LHCN-M2 (cell line): ENCODE measurements at regions not wholly inside any gene's neighbourhood (a gene's known extent, or its start where the extent isn't known, plus 50 kb on each side); places are given as distances from the start of the nearest gene placed in this dataset.
"Not testable (repeated sequence)": the region's sequence is repeated elsewhere in the genome, so short reads cannot be mapped to it uniquely, and the experiment has no call there.

Experiments used
- DNase-seq: peaks from one replicate; pipeline ENCODE4 v3.0.0-alpha.2; 2012; ENCODE audit warnings: low read depth

DNA sequence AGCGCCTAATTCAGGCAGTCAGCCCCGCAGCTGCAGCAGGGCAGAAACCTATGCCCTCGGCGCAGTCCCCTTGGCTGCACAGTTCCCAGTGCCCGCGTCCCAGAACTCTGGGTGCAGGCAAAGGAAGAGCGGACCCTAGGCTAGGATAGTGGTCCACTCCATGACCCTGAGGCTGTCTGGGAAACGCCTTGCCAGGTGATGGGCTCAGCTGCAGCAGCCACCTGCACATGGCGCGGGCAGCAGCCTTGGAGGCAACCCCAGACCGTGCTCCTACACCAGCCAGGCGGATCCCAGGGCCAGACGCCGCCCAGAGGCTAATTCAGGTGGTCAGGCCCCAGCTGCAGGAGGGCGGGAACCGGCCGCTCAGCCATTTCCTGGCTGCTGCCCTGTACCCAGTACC lies 83.0 kb downstream of the POTEC start:
- DNase-seq, result not testable (repeated sequence)

DNA sequence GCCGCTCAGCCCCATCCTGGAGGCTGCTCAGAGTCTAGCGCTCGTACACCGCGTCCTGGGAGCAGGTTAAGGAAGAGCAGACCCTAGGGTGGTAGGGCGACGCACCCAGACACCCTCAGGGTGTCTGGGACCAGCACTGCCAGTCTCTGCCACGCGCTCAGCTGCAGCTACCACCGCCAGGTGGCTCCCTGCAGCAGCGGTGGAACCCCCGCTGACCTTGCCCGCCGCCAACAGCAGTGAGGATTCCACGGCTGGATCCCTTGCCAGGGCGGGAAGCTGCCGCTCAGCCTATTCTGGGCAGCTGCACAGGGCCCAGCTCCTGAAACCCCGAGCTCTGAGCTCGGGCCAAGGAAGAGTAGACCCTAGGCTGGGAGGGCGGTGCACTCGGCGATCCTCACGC lies 83.6 kb downstream of the POTEC start:
- not testable (repeated sequence) for DNase-seq

DNA sequence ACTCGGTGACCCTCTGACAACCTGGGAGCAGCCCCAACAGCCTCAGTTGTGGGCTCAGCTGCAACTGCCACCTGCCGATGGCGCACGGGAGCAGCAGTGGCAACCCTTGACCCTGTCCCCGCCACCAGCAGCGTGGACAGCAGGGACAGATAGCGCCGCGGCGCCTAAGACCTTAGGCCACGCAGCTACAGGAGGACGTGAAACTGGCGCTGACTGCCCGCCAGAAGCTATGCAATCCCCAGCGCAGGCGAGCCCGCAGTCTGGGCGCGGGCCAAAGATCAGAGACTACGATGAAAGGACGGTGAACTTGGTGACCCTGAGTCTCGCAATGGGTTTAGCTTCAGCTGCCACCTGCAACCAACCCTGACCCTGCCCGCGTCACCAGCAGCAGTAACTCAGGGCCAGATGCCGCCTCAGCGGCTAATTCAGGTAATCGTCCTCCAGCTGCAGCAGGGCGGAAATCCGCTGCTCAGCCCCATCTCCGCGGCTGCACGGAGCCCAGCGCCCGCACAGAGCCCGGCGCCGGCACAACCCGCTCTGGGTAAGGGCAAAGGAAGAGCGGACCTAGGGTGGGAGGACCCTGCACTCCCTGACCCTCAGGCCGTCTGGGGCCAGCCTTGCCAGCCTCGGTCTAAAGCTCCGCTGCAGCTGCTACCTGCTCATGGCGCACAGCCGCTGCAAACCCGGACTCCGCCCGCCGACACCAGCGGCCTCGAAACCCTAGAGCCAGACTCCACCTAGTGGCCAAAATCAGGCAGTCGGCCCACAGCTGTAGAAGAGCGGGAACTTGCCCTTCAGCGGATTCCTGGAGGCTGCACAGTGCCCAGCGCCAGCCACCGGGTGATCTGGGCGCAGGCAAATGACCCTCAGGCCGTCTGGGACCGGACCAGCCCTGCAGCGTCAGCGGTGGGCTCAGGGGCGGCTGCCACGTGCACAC lies 85.1 kb downstream of the POTEC start:
- DNase-seq, result not testable (repeated sequence)

DNA sequence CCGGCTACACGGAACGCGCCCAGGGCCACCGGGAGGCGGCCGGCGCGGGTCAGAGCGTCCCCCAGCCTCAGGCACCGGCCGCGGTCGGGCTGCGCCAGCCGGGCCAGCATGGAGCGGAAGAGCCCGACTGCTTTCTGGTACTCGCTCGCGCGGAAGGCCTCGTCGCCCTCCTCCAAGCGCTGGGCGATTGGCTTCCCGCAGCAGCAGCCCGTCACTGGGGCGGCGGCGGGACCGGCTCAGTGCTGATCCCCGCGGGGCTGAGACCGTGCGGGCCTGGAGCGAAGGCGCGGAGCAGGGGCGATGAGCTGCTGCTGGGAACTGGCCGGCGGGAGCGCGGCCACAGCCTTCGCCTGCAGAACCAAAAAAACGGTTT lies 92.8 kb downstream of the POTEC start:
- peak; percentile 19 for DNase-seq

DNA sequence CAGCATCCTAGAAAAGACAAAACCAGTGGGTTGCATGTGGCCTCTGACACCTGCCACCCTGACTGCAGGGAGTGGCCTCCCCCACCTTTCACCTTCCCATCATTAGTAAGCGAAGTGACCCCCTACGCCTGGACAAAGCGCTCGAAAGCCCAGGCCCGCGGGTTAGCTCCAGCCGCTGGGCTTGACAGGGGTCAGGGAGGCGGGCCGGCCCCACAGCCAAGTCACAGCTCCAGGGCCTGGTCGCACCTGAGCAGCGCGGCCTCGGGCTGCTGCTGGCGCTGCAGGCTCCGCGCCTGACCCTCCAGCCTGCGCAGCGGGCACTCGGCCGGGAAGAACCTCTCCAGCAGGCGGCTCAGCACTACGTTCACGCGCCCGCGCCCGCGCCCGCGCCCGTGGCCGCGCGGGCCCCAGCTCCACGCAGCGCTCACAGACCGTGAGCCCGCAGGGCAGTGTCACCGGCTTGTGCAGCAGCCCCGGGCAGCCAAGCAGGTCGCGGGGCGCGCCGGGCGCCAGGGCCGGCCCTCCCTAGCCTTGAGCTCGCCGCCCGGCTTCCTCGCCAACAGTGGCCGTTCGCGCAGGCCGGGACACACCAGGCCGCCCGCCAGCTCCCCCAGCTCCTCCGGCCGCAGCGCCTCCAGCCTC lies 93.3 kb downstream of the POTEC start:
- DNase-seq, result peak; percentile 45

DNA sequence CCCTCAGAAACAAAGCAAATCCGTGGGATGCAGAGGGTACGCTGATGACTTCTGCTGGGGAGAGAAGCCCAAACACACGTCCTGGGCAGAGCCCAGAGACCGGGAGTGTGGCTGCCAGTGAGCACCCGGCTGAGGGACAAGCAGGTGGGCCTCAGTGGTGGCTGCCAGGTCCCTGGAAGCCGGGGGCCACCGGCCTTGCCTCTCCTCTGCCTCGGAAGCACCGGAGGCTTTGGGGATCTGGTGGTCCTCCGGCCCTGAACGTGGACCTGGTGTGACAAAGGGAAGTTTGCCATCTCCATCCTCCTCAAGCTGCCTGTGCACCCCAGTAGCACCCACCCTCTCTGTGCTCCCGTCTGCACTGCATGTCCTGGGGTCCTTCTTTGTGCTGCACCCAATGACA lies 94.3 kb downstream of the POTEC start:
- DNase-seq, result not testable (repeated sequence)

DNA sequence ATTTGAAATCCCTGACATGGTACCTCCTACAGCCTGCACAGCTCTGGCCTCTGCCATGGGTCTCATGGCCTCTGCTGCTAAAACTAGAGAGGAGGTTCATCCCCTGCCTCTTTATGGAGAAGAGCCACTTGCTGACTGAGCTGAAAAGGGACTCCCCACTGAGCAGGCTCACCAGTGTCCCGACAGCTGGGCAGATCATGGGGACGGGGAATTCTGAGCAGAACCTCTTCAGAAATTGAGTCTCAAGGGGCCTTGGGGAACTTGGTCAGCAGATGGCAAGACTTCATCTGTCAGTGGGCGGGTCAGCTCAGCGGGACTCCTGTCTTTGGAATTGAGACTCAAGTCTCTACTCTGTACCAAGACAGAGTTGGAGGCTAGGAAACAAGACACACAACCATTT lies 95.7 kb downstream of the POTEC start:
- not testable (repeated sequence) for DNase-seq

DNA sequence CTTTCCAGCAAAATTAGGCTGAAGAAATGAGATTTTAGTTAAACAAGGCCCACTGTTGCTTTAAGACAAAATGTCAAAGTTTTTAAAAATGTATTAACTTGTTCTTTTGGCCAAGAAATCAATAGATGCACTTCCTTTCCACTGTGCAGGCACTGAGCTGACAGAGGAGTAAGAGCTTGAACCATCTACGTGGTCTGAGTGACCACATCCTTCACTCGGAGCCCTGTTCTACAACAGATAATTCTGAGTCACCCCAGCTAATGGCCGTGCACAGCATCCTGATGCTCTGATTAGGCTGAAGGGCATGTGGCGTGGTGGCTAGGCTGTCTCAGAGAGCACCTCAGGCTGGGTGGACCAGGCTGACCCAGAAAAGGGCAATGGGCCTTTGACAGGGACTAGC lies 107.9 kb downstream of the POTEC start:
- DNase-seq, result peak; percentile 55

DNA sequence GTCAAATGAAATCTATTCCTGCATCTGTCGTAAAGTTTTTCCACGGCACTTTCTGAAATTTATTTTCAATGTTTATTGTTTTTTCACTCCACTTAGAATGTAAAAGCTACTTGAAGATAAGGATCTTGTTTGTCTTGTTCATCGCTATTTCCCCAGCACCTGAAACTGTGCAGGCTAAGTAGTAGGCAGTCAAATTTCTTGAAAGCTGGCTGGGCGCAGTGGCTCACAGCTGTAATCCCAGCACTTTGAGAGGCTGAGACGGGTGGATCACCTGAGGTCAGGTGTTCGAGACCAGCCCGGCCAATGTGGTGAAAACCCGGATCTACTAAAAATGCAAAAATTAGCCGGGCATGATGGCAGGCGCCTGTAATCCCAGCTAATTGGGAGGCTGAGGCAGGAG lies 111.0 kb downstream of the POTEC start:
- DNase-seq, result not testable (repeated sequence)

DNA sequence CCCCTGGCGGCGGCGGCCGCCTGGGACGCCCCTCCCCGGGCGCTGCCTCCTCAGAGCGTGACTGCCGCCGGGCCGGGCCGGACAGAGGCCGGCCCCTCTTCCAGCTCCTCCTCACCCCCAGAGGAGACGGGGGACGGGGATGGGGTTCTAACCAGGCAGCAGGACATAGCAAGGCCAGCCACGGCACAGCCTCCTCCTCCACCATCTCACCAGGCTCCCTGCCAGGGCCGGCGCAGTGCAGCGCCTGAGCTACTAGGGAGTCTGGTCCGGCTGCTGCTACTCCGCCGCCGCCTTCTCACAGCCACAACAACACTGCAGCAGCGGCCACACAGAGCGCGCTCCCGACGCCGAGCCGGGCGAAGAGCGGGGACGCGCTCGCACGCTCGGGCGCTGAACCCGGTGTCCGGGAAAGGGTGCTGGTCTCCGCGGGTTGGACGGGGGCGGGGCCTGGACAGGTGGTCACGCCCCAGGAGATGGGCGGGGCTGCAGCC lies 112.3 kb downstream of the POTEC start:
- peak; percentile 72 for DNase-seq

DNA sequence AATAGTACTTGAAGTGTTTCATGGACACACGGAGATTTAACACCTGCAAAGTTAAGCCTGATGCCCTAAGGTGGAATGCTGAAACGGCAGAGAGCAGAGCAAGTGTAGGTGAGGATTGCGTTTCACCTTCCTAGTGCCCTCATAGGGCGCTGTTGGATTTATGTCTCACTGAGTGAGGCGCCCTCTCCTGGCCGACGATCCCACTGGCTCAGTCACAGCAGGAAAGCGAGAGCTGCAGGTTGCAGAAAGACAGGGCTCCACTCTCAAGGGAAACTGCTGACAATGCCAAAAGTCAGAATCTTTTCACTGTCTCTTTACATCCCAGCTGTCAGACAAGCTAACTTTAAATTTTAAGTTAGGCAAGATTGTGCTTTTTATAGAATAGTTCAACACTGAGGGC lies 127.6 kb downstream of the POTEC start:
- DNase-seq, result peak; percentile 5

DNA sequence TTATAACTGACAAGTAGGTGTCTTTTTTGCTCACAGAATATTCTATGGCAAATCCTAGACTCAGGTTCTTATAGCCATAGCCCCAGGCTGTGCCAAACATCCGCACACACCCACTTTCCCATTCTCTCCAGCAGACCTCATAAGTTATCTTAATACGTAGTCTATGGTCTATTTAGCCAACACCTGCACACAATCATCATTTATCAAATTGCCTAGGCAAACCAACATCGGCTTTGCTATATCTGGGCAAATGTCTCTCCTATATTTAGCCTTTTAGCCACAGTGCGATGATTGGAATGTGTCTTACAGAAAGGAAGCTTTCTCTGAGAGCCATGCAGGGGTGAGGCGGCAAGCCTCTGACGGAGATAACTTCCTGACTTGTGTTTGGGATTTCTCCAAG lies 128.0 kb downstream of the POTEC start:
- peak; percentile 4 for DNase-seq

DNA sequence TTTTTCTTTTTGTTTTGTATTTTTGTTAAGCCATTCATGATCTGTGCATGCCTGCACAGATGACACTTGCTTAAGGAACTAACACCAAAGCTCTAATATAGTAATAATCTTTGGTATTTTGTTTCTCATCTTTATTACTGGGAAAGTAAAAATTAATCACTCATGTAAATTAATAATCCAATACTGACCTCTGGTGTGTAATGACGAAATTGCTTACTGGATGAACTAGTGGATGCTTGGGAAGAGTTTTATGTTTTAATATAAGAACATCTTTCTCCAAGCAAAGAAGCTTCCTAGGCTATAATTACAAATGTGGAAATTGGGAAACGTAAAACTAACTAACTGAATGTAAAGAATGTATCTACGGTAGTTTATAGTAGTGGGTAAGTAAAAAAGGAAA lies 147.9 kb downstream of the POTEC start:
- DNase-seq, result not testable (repeated sequence)

DNA sequence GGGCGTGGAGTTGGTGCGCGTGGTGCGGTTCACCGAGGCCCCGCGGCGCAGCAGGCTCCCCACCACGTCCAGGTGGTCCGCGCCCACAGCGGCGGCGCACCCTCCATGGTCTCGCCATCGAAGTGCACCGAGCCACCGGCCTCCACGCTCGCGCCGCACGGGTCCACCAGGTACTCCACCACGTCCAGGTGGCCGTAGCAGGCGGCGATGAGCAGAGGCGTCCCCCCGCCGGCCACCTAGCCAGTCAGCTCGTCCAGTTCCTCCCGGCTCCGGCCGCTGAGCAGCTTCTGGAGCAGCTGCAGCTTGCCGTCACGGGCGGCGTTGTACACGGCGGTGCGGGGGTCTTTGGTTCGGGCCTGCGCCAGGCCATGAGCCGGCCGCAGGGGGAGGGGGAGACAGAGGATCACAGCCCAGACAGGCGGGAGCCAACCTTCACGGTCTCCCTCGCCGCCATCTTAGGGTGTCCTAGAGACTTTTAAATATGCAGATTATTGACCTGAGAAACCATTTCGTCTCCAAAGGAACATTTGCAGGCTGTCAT lies 149.8 kb downstream of the POTEC start:
- not testable (repeated sequence) for DNase-seq

DNA sequence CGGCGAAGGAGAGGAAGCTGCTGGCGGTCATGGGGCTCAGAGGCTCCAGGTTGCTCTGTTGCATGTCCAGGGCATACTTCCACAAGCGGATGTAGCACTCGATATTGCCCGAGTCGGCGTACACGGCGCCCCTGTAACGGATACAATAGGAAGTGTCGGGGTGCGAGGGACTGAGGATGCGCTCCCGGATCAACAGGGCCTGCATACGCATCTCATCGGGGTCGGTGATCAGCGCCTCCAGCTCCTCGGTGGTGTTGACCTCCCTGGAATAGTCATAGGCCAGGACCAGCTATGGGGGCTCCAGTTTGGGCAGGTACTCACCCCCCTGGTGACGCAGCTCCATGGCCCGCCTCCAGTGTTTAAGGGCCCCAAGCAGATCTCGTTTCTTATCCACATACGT lies 150.8 kb downstream of the POTEC start:
- DNase-seq, result not testable (repeated sequence)

DNA sequence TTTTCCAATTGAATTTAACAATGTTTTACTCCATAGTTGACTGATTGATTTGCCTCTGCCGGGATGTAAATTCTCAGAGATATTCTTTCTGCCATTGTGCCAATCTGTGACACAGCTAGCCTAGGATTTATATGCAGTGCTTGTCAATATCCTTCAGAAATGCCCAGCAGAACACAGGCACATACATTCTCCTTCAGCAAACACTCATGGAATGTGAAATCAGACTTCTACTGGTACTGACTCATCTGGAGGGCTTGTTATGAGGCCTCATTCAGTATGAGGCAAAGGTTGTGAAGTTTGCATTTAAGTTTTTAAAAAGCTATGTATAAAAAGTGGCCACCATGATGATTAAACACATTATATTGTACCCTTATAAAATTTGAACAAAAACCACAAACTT lies 158.4 kb downstream of the POTEC start:
- DNase-seq, result not testable (repeated sequence)

DNA sequence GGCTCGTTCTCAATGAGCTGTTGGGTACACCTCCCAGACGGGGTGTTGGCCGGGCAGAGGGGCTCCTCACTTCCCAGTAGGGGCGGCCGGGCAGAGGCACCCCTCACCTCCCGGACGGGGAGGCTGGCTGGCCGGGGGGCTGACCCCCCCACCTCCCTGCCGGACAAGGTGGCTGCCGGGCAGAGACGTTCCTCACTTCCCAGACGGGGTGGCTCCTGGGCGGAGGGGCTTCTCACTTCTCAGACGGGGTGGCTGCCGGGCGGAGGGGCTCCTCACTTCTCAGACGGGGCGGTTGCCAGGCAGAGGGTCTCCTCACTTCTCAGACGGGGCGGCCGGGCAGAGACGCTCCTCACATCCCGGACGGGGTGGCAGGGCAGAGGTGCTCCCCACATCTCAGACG lies 160.7 kb downstream of the POTEC start:
- DNase-seq, result not testable (repeated sequence)

DNA sequence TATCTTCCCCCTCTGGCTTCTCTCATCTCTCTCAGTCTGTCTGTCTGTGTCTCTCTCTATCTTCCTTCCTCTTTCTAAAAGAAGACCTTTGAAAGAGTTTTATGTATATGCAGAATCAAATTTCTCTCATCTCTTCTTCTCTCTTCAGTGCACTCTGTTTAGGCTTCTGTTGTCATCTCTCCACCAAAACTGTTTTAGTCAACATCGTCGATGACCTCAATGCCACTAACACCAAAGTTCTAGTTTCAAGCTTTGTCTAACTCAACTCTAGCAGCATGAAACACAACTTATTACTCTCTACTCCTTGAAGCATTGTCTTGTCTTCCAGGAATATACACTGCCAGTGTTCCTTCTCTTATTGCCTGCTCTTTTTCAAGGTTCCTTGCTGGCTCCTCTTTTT lies 163.9 kb downstream of the POTEC start:
- not testable (repeated sequence) for DNase-seq

DNA sequence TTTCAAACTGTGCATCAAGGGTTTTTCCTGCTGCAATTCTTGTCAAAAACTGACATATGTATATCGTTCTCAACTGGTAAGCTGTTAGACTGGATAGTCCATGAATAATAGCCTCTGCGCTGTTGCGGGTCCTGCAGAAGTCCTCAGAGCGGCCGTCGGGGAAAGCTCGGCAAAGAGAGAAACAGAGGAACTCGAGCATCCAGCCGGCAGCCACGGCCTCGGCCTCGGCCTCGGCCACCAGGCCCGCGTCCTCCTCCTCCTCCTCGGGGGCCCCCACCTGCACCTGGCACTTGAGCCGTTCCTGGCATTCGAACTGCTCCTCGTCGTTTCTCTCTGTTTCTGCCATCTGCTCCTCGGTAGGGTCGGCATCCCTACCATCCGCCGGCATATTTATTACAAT lies 165.0 kb downstream of the POTEC start:
- DNase-seq, result not testable (repeated sequence)

DNA sequence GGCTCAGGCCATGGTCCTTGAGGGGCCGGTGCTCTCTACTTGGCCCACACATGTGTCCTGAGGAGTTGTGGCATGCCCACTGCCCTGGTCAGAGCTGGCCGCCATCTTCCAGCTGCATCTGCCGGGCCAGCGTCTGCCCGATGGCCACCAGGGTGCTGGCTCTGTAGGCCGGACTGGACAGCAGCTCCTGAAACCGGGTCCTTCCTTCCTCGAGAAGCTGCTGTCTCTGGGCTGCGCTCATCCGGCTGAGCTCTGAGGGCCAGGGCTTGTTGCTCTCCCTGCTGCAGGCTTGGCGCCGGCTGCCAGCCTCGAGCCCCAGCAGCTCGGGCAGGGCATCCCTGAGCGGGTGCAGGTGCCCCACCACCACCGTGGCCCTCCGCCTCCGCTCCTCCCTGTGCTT lies 182.1 kb downstream of the POTEC start:
- DNase-seq, result not testable (repeated sequence)

DNA sequence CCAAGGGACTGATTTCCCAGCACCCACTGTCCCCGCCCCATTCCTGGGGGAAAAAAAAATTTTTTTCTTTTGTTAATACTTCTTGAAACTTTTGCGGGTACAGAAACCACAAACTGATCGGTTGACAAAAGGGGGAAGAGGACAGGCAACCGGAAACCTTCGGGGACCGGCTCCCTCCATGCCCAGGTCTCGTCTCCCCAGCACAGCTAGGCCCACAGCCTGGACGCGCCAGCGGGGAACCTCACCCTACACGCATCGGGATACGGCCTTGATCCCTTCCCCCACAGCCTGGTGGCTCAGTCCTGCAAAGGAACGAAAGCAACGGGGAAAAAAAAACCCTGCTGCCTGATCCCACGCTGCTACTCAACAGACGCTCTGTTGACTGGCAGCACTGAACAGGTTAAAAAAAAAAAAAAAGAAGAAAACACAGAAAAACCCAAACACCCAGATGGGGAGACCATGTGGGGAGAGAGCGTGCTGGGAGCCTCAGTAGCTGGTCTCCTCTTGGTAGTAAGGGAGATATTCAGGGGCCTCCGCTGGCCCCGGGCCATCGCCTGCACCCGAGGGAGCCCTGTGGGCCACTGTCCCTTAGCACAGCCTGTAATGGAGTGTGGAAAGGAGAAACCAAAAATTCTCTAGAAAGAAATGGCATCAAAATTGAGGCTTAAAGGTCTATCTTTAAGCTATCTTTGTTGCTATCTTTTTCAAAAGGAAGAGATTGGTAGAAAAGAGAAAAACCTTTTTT lies 185.7 kb downstream of the POTEC start:
- not testable (repeated sequence) for DNase-seq

DNA sequence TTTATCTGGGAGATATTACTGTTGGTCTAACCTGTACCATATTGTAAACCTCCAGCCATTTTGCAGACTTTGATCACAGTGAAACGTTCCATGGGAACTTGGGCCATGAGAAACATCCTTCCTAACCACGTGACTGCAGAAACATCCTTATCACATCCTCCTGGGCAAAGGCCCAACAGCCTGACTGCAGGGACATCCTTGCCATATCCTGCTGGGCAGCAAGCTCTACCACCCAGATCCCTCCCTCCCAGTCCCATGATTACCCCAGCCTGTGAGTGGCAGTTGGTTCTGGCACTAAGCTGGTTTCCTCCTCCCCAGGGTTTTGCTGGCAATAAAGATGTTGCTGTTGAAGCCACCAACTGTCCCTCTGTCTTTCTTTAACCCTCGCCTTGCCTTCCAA lies 201.2 kb downstream of the POTEC start:
- DNase-seq, result not testable (repeated sequence)
